Umbilical cord (tissue), 1 donor: ENCODE measurements at regions not wholly inside any gene's neighbourhood (a gene's known extent, or its start where the extent isn't known, plus 50 kb on each side); places are given as distances from the start of the nearest gene placed in this dataset.
"Not testable (repeated sequence)": the region's sequence is repeated elsewhere in the genome, so short reads cannot be mapped to it uniquely, and the experiment has no call there.

Experiments used
- DNase-seq: peaks from one replicate; pipeline ENCODE4 v3.0.0-alpha.2; 2015; ENCODE audit warnings: low spot score

DNA sequence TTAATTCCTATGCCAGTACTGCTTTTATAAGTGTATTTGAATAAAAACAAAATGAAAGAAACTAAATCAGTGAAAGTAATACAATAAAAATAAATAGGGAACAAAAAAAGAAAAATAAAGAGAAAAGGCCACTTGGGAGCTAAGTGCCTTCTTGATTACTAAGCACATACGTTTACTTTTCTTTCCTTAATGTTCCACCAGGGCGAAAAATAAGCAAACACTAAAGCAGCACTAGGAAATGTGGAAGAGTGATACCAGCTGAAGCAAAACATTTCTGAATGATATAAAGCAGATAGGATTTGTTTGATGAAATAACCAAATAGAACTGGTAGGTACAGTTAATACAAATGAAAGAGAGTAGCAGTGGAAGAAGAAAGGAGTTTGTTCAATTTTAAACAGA is 132.8 kb upstream of the ZPLD1 start:
- no peak for DNase-seq

DNA sequence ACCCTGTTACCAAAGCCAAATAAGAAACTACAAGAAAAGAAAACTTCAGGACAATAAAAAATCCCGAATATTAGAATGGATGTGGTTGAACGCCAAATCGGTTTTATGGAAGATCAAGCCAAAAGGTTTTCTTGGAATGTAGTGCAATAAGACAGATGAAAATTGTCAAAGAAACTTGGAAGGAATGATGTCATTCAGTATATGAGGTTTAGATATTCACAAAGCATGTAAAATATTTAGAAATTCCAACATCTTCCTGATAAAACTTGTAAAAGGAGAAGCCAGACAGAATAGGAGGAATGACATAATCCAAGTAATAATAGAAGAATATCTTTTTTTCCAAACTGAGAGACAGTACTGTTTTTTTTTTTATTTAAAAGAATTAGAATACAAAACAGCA is 130.3 kb upstream of the ZPLD1 start:
- DNase-seq: no peak

DNA sequence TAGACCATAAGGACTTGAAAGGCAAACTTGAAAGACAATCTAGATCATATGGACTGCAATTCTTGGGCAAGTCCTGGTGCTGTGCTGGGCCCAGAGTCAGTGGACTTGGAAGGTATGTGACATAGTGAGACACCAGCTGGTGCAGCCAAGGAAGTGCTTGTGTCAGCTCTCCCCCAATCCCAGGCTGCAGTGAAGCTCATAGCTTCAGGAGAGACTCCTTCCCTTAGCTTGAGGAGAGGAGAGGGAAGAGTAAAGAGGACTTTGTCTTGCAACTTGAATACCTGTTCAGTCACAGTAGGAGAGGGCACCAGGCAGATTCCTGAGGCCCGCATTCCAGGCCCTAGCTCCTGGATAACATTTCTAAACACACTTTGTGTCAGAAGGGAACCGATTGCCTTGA is 127.4 kb upstream of the ZPLD1 start:
- DNase-seq: no peak

DNA sequence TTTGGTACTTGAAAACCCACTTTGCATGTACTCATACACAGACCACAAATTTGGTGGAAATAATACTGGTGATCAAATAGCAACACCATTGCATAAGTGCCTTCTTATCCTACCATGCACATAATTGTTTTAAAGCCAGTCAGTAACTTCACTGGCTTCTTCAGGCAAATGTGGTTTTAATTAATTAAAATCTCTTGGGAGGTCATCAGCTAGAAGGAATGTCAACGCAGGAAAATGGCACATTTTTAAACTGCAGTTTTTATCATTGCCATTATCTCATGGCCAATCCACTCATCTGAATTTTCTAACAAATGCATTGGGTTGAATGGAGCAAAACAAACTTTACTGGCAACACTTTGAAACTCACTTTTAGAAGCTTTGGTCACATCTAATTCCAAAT is 105.7 kb upstream of the ZPLD1 start:
- DNase-seq: no peak

DNA sequence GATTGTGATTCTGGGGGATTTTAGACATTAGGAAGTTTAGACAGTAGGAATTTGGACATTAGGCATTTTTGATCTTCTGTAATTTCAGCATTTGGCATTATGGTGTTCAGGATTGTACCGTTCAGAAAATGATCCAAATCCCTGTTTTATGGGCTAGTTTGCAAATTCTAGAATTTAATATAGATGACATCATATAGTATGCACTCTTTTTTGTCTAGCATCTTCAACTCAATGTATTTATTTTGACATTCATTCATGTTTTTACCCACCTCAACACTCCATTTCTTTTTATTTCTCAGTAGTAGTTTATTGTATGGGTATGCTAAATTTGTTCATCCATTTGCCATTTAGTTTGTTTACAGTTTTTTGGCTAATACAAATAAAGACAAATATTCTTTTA is 105.3 kb upstream of the ZPLD1 start:
- DNase-seq: no peak

DNA sequence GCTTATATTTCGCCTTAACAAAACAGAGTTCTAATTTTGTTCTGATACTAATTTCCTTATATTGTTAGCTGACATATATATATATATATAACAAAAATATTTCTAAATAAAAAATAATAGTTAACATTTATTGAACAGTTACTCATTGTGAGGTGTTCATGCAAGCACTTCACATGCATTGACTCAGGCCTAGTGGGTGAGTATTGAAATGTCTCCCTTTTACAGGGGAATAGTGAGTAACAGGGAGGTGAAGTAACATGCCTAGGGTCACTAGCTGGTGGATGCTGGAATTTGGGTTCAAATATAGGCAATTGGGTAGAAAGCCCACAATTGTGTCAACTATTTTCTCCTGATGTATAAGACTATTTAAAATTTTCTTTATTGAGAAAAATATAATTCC is 102.6 kb upstream of the ZPLD1 start:
- no peak for DNase-seq

DNA sequence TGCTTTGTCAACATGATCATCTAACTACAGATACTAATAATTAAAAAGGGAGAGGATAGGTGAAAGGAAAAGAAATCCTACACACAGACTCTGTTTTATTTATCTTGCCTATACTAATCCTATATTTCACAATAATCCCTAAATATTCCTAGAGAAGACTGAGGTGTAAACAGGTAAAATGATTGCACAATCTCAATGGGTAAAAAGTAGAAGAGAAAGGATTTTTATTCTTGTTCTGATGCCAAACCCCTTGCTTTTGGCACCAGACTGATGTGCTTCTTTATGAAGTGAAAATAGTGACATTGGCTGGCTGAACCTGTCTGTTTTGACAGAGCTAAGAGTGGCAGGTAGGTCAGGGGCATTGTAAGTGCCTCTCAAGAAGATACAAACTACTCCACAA is 101.9 kb upstream of the ZPLD1 start:
- no peak for DNase-seq

DNA sequence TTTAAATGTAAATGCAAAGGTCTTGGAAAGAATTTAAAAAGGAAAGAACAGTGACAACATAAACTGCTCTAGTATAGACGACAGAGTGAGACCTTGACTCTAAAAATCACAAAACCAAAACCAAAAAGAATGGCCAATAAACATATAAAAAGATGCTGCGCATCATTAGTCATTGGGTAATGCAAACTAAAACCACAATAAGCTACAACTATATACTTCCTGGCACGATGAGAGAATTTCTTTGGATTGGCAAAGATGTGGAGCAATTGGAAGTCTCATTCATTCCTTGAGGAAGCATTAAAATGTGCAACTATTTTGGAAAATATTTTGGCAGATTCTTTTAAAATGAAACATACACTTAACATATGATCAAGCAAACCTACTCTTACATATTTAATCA is 98.7 kb upstream of the ZPLD1 start:
- DNase-seq: no peak

DNA sequence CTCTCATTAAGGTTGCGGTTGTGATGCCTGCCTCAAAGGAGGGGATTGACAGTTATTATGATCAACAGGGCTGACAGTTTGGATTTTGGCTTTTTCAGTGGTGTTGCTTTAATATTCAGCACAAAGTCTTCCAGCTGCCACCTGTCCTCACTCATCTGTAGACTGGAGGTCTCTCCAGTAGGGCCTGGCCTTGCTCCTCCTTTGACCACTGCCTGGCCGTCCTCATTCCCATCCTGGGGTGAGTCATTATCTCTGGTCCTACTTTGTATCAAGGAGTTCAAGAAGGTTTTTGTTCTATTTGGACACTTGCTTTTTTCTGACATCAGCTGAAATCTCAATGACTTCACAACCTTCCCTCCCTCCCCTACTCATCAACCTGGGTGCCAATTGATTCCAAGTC is 95.1 kb upstream of the ZPLD1 start:
- no peak for DNase-seq

DNA sequence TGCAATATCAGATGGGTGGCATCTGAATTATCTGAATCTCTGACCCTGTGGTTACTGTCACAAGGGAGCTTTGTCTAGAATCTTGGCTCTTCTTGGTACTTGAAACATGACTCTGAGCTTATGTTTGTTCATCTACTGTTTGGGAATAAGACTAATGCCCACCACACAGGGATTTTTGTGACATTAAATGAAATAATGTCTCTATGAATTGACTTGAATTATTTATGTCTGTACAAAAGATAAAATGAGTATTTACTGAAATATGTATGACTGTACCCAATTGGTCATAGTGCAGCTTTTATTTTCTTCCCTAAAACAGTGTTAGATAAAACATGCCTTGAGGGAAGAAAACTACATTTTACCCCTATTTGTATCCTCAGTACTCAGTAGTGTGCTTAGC is 87.9 kb upstream of the ZPLD1 start:
- DNase-seq: no peak

DNA sequence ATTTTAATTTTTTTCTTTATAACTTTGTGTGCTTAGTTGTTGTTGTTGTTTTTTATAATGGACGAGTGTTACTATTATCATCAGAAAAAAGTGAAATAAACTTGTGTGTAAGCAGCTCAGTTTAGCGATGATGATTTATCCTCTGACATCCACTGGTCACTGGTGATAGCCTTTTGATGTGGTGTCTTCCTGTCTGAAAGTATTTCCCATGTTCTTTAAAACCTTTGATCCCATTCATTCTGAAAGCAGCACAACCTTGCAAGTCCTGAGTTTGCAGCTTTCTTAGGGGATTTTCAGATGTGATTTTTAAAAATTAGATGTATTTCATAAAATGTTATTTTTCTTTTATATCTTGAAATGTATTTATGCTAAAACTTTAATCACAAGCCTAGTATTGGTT is 85.9 kb upstream of the ZPLD1 start:
- no peak for DNase-seq

DNA sequence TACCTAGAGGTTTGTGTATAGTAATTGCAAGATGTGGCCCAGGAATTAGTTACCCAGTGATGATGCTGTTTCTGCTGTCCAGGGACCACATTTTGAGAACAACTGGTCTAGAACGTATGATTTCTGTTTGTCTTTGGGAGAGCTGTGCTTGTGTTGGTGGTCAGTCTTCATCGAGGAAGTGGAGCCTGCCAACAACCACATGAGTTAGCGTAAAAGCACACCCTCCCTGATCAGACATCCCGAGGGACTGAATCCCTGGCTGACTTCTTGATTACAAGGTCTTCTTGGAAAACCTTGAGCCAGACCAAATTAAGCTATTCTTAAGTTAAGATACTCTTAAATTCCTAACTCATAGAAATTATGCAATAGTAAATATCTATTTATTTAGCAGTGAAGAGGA is 81.7 kb upstream of the ZPLD1 start:
- no peak for DNase-seq

DNA sequence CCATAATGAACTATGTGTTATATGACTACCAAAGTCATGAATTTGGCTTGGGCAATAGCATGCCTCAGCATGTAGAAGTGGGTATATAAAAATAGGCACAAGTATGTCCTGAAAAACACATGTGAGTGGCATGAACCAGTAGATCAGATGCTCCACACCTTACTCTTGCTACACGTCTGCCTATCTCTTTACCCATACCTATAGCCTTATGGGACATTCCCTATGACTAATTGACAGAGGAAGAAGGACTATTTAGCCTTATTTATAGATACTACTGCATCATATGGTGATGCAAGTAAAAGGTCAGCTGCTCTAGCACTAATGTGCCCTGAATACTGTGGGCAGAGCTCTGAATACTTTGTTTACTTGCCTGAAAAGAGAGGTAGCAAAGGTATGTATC is 81.0 kb upstream of the ZPLD1 start:
- no peak for DNase-seq

DNA sequence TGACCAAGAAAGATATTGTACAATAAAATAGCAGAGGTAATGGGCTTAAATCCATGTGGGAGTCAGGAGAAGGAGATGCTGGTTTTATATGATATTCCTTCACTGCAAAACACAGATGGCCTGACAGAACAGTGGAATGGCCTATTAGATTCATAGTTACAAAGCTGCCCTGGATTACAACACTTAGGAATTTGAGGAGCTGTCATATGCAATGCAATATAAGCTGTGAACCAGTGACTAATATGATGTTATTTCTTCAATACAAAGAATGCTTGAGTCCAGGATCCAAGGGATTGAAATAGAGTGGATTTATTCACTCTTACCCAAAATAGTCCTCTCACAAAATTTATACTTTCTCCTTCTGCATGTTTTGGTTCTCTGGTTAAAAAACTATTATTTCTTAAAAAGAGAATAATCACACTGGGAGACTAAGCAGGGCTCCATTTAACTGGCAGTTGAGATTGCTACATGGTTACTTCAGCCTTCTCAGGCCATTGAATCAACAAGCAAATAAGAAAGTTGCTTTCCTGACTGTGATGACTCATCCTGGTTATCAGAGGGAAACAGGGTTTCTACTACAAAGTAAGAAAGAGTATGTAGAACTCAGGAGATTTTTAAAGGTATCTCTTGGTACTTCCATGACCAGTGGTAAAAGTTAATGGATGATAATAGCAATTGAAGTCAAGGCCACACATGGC is 79.8 kb upstream of the ZPLD1 start:
- DNase-seq: peak; percentile 48

DNA sequence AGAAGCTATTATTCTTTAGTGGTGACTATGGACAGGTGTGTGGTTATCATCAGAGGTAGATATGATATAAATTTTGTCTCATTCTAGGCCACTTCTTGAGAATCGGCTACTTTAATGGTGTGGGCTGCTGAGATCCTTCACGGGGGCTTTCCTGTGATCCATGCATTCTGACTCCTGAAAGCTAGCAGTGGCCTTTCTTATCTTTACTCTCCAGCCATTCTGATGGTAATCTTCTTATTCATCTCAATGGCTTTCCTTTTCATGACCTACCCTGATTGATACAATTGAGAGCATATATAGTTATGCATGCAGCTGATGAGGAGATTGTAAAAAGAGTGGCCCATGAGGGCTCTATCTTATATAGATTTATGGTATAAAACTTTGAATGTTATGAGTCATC is 78.3 kb upstream of the ZPLD1 start:
- DNase-seq: no peak

DNA sequence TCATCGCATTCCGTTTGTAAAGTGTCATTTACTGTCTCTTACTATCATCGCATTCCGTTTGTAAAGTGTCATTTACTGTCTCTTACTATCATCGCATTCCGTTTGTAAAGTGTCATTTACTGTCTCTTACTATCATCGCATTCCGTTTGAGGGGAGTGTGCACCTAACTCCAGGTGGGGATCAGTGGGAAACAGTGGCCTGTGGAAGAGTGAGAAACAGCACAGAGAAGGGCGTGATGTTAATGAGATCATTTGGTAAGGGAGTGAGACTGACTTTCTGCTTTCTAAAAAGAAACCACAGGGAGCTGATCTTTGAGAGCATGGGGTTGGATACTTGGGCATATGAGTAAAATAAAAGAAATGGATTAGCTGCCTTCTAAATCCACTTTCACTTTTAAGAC is 77.5 kb upstream of the ZPLD1 start:
- not testable (repeated sequence) for DNase-seq

DNA sequence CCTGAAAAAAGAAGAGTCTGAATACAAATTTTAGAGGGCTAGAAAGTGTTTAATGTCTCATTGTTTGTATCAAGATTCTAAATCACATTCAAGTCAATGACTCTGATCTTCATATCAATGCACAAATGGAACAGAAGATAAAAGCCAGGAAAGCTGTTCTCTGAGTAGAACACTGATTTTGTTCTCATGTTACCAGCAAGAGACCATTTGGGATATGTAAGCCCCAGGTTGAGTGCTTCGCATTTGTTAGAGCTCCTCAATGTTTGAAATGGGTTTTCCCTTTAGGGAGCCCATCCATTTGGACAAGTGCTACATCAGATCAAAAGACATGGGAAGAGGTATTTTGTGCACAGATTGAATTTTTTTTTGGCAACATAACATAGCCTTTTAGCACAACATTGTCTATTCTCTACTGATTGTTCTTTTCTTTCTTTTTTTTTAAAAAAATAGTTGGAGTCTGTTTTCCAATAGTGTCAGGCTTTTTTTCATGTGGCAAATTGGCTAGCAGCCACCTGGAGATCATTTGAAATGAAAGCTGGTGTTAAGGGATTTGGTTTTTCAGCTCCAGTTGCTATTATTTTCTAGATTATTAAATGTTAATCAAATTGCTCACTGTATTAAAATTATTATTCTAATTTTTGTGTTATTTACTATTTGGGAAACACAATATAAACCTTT is 74.5 kb upstream of the ZPLD1 start:
- no peak for DNase-seq

DNA sequence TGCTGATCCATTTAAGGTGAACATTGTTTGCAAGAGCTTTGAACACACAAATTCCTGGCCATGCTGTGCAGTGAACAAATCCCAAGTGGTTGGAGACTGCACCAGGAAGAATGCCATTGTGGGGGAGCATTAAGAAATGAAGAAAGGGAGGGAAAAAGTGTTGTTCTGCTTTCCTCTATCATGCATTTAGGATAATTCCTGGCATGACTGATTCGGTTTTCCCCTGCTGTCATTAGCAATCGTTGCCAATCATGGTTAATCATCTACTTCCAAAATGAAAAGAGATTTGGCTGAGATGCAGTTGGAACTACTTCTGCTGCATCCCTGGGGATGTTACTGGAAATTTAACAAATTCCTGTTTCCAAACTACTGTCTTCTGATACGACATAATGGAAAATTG is 73.7 kb upstream of the ZPLD1 start:
- no peak for DNase-seq

DNA sequence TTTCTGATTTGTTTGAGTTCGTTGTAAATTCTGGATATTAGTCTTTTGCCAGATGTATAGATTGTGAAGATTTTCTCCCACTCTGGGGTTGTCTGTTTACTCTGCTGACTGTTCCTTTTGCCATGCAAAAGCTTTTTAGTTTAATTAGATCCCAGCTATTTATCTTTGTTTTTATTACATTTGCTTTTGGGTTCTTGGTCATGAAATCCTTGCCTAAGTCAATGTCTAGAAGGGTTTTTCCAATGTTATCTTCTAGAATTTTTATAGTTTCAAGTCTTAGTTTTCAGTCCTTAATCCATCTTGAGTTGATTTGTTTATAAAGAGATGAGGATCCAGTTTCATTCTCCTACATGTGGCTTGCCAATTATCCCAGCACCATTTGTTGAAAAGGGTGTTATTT is 68.7 kb upstream of the ZPLD1 start:
- not testable (repeated sequence) for DNase-seq

DNA sequence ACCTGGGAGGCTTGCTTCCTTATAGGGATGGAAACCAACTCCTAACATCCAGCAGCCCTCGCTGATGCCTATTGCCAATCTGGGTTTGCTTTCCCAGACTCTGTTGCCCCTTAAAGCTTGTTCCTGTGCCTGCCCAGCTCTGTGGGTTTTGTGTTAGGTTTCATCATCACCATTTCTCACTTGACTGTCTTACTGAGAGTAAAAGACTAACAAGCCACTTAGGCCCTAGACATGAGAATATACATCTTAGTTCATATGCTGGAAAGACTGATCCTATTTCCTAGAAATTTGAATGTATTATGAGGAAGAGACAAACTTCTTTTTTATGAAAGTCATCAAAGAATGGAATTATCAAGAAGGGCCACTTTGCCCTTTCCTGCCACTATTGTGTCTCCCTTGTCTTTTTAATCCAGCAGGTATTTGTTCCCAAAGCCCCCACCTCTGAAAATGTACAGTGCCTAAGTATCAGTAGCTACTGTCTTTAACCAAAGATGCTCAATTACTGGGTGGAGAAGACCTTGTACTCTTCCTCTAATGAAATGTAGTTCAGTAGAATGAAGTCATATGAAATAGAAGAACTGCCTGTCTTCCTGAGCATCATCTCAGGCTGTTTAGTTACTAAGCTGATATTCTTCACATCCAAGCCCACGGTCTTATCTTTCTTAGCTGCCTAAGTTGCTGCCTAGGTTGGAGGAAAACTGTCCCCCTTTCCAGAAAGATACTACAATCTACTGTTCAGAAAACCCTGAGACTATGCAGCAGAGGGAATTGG is 59.8 kb upstream of the ZPLD1 start:
- DNase-seq: no peak

DNA sequence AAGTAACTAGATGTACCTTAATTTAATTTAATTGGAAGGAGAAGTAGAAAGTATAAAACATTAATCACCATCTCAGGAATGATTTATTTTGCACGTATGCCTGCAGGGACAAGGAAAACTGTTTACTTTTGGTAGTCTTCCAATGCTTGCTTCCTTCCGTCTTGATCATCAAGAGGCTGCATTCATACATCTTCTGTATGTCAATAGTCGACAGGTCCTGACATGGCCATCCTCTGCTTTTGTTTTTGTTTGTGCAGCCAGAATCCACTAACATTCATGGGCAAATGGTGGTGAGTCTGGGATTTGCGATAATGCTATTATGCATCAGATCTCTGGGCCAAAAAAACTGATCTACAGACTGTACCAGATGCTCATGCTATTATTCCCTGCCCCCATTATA is 56.6 kb upstream of the ZPLD1 start:
- no peak for DNase-seq

DNA sequence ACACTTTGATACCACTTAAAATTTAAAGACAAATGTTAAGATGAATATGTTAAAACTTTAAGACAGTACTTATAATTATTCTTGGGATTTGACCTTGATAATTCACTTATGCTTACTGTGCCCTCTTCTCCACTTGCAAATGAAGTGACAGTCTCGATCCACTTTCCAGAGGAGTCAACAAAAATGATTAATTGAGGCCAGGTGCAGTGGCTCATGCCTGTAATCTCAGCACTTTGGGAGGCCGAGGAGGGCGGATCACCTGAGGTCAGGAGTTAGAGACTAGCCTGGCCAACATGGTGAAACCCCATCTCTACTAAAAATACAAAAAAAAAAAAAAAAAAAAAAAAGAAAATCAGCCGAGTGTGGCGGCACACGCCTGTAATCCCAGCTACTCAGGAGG is 52.6 kb upstream of the ZPLD1 start:
- DNase-seq: not testable (repeated sequence)
